Iris pigment epithelial cell (primary cell): ENCODE measurements at regions not wholly inside any gene's neighbourhood (a gene's known extent, or its start where the extent isn't known, plus 50 kb on each side); places are given as distances from the start of the nearest gene placed in this dataset.
"Not testable (repeated sequence)": the region's sequence is repeated elsewhere in the genome, so short reads cannot be mapped to it uniquely, and the experiment has no call there.

Experiments
- DNase-seq: peaks from one replicate; pipeline ENCODE4 v3.0.0-alpha.2; 2011; ENCODE audit warnings: low read depth

DNA sequence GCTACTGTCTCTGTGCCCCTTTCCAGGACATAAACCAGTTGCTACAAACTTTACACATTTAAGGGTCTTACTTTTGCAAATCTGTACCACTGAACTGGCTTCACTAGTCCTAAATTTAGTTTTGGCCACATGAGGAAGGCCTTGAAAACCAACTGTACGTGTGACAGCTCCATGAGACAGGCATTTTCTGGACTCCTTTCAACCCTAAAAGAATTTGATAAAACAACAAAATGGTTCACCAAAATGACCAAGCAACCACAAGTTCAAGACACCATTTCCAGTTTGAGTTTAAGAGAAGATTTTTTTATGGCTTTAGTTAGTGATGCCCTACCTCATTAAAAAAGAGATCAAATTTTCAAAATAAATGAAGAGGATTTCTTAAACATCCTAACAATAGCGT lies 246.4 kb downstream of the ZNF674 start:
- peak; percentile 14 for DNase-seq

DNA sequence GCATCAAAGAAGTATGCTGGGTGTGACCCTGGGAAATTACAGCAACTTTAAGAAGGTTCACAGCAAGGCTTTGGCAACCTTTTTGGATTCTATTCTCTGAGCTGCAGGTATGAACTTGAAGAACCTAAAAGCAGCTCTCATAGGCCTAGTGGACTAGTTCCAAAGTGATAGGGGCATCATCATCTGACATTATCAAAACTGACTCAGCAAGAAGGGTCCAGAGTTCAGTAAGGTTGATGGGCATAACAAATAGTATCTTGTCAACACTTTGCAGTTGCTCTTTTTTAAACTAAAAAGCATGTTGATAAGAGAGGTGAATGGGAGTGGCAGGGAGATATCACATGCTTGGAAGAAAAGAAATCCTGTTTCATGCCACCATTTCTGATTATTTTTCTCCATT lies 249.3 kb downstream of the ZNF674 start:
- DNase-seq, result no peak

DNA sequence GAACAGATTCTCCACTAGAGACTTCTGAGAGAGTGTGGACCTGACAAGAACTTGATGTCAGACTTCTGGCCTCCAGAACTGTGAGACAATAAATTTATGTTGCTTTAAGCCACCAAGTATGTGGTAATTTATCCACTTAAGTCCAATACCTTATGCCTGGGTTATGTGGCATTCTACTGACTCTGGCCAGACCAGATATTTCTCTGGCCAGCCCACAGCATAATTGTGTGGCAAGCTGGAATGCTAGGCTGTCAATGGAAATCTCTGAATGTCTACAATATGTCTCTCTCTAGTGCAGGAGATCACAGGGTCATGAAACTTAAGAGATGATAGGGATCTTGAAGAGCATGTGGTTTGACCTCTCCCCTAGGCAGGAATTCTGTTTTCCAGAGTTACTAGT lies 251.0 kb downstream of the ZNF674 start:
- DNase-seq, result peak; percentile 36

DNA sequence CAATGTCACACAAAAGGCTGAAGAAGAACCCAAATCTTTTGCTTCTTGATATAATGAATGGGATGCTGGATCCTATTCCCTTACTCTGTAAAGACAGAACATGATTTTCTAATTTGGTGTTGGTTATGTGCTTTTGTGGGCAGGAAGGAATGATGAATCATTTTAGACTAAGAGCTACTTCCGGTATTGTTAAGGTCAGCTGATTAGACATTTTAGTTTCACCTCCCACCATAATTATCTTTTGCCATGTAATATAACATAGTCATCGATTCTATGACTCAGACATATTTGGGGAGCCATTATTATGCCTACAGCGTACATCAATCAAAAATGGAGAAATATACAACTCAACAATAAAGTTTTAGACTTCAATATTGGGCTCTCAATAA lies 265.3 kb downstream of the ZNF674 start:
- peak; percentile 38 for DNase-seq

DNA sequence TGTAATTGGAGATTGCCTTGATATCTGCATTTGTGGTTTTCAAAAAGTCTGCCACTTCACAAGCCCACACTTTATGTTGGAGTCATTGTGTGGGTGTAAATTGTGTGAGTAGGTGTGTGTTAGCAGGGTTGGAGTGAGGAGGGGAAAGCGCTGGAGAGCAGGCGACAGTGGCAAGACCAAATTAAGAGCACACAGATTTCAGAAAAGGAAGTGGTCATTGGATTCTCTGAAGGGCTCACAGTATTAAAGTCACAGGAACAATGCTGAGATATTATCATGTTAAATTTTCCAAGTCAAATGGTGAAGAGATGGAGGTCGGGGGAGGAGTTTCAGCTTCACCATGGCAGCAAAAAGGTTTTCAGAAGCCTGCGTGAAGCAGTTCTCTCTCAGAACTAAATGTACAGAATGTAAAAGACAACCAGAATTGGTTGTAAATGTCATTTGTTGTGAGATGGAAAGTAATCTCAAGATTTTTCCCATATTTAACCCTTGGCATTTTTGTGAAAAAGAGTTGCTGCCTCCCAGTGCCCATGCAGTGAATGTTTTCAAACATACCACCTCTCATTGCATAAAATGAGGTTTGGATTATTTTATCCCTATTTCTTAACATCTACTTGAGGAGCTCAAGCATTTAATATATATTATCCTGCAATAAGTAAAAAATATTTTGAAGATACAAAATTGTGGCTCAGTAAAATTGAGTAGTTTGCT lies 265.9 kb downstream of the ZNF674 start:
- DNase-seq, result no peak

- DNase-seq, result no peak
These were observed 266.6 kb downstream of the ZNF674 start for GRCh38 chrX:46278572-46278971.

DNA sequence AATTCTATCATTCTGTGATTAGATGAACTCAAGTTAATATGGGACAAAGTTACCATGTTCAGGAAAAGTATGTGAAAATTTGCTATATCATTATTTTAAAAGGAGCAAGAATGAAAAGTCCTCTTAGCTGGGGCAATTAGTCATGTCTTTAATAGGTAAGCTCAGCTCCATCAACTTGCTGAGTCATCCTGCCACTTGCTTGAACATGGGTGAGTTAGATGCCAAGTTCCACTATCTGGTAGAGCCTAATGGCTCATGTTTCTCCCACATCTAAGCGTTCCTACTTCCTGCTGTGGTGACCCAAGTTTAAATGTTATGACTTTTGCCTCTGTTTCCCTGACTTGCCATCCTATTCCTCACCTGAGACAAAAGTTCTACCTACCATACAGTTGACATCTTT lies 276.8 kb downstream of the ZNF674 start:
- peak; percentile 52 for DNase-seq

- no peak for DNase-seq
These were observed 281.7 kb downstream of the ZNF674 start for GRCh38 chrX:46263494-46263893.

- no peak for DNase-seq
These were observed 282.9 kb downstream of the ZNF674 start for GRCh38 chrX:46262304-46262703.

GRCh38 chrX:46260499-46260898 lies 284.7 kb downstream of the ZNF674 start:
- no peak for DNase-seq

DNA sequence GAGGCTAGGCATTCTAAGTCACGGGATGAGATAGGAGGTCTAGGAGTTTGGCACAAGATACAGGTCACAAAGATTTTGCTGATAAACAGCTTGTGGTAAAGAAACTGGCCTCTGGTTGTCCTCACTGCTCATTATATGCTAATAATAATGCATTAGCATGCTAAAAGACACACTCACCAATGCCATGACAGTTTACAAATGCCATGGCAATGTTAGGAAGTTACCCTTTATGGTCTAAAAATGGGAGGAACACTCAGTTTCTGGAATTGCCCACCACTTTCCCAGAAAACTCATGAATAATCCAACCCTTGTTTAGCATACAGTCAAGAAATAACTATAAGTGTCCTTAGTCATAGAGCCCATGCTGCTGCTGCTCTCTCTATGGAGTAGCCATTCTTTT lies 286.9 kb downstream of the ZNF674 start:
- no peak for DNase-seq

DNA sequence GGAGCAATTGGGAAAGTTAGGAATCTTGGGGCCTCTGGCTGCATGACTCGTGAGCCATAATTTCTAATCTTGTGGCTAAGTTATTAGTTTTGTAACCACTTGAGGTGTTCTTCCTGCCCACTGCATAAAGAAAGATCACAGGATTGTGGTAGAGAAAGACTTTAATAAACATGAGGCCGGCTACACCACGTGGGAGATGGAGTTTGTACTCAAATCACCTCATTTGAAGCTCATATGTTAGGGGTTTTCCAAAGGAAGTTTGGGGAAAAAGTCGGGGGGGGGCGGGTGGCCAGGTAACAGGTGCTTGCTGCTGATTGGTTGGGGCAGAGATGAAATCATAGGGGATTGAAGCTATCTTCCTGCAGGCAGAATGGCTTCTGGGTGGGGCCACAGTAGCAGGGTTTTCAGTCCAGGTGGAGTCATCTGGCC lies 287.8 kb downstream of the ZNF674 start:
- DNase-seq, result no peak

DNA sequence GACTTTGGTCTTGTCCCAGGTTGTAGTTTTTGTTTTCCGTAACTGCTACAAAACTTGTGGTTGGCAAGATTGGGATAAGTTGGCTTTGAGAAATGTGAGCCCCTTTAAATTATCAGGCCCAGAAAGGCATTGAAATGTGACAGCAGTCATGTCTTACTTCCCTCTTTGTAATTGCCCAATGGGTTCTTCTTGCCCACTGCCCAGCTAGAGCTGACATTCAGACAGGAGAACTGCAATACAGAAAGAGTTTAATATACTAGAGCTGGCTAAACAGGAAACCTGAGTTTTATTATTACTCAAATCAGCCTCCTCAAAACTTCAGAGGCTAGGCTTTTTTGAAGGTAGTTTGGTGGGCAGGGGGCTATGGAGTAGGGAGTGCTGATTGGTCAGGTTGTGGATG lies 288.3 kb downstream of the ZNF674 start:
- no peak for DNase-seq

DNA sequence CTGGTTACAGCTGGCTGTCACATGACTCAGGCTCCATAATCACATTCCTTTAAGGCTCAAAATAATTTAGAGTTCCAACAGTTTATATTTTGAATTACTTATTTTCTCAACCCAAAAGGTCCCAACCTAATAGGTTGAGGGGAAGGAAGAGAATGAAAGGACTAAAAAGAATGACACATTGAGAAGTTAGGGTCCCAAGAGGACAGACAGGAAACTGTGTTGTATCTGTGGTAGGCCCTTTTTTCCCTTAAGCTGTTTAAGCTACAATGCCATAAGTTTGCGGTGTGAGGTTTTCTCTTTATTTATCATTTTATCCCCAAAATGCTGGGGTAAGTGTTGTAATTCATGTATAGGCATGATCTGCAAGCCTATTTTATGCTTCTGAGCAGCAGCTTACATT lies 290.2 kb downstream of the ZNF674 start:
- DNase-seq, result no peak

DNA sequence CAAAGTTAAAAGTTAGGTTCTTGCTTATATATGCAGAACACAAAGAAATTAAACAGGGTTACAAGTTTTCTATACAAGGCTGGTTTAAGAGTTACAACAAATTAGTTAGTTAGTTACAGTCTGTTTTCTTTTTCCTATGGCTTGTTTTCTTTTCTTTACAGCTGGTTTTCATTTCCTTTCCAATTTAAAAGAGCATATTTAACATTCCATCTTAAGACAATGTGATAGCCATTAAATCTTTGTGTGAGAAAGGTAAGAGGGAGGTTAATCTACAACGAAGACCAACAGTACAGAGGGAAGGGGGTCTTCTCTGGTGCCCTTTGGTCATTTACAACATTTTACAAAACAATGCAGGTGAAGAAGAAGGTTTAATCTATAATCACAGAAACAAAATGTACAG lies 290.6 kb downstream of the ZNF674 start:
- DNase-seq, result no peak

GRCh38 chrX:46251755-46252154 lies 293.5 kb downstream of the ZNF674 start:
- DNase-seq, result peak; percentile 26

DNA sequence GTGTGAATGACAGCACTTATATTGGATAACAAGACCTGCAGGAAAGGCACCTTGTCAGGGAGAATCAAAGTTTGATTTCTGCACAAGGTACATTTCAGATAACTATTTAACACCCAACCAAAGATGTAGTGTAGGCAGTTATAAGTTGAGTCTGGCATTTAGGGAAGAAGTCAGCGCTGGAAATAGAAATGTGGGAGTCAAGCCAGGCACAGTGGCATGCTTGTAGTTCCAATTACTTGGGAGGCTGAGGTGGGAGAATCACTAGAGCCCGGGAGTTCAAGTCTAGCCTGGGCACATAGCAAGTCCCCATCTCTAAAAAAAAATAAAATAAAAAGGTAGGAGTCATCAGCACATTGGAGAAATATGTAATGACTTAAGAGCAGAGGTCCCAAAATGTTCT lies 295.1 kb downstream of the ZNF674 start:
- no peak for DNase-seq

DNA sequence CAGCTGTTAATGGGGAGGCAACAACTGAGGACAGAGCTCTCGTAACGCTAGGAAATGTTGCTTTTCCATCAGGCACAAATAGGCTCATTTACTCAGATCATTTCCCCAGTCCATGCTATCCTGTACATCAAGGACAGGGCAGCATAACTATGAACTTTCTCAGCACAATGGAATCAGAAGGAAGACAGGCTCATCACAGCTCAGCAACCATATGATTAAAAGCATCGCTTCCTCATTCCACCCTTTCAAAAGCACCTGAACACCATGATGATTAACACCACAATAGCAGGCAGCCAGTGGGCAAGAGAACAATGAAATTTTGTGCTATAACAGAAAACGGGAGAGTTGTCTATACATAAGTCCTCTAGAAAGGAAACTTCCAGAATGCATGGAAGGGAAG lies 297.8 kb downstream of the ZNF674 start:
- no peak for DNase-seq

- DNase-seq, result peak; percentile 20
These were observed 300.8 kb downstream of the ZNF674 start for GRCh38 chrX:46244451-46244850.

DNA sequence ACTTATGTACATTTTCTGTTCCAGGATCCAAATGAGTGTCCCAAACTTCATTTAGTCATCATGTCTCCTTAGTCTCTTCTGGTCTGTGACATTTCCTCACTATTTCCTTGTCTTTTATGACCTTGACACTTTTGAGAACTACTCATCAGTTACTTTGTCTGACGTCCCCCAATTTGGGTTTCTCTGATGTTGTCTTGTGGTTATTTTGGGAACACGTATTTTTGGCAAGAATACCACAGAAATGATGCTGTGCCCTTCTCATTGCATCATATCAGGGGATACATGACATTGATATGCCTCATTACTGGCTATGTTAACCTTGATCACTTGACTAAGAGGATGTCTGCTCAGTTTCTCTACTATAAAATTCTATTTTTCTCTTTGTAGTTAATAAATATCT lies 308.8 kb downstream of the ZNF674 start:
- no peak for DNase-seq

DNA sequence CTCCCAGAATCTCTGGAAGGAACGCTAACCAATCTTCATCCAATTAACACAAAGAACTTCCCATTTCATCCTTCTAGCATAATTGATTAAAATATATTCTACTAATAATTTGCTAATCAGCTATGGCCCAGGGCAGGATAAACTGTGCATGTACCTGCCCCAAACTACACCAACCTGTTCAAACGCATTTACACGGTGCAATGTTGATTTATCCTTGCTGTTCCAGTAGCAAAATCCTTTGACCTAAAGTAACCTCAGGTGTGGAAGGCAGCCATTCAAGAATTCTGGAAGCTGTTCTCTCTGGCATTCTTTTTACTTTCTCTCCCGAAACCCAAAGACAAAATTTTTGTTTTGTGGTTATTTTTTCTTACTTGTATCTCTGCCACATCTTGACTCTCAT lies 309.4 kb downstream of the ZNF674 start:
- no peak for DNase-seq

- DNase-seq, result no peak
These were observed 310.4 kb downstream of the ZNF674 start for GRCh38 chrX:46234775-46235174.

DNA sequence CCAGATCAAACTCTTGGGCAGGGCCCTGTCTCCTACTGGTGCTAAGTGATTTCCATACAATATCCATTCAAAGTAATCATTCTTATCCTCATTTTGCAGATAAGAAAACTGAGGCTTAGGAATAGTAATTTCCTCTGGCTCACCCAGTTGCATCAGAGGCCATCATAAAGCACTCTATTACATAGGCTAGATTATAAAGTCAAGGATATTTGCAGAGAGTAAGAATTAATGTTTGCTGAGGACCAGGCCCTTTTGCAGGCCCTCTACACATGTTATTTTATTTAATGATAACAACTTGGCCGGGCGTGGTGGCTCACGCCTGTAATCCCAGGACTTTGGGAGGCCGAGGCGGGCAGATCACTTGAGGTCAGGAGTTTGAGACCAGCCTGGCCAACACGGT lies 316.8 kb downstream of the ZNF674 start:
- no peak for DNase-seq

- no peak for DNase-seq
These were observed 318.8 kb downstream of the ZNF674 start for GRCh38 chrX:46226422-46226821.

GRCh38 chrX:46223499-46223898 lies 321.7 kb downstream of the ZNF674 start:
- DNase-seq, result not testable (repeated sequence)
